ENCODE measurements at regions not wholly inside any gene's neighbourhood (a gene's known extent, or its start where the extent isn't known, plus 50 kb on each side); places are given as distances from the start of the nearest gene placed in this dataset.

DNA sequence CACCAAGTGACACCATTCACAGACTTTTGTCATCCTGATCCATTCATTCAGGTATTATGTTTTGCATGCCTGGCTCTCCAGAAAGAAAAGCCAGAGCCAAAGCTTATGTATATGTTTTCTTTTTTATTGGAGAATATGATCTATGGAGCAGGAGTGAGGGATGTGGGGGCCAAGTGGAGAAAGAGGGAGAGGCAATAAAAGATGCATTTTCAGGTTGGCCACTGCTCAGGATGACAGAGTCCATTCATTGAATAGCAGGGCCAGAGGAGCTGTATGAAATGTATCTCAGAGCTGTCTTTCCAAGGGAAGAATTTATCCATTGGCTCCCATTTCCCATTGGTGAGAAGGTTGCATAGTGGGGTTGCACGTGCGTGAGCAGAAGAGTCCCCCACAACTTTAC is 416.1 kb downstream of the ATP23 start:
- H3K4me3 ChIP-seq (ENCODE audit: low read depth, low read length): no peak overlapping the region
- TF ChIP-seq, protein P1, sequence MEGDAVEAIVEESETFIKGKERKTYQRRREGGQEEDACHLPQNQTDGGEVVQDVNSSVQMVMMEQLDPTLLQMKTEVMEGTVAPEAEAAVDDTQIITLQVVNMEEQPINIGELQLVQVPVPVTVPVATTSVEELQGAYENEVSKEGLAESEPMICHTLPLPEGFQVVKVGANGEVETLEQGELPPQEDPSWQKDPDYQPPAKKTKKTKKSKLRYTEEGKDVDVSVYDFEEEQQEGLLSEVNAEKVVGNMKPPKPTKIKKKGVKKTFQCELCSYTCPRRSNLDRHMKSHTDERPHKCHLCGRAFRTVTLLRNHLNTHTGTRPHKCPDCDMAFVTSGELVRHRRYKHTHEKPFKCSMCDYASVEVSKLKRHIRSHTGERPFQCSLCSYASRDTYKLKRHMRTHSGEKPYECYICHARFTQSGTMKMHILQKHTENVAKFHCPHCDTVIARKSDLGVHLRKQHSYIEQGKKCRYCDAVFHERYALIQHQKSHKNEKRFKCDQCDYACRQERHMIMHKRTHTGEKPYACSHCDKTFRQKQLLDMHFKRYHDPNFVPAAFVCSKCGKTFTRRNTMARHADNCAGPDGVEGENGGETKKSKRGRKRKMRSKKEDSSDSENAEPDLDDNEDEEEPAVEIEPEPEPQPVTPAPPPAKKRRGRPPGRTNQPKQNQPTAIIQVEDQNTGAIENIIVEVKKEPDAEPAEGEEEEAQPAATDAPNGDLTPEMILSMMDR (IDR thresholded peaks at IDR 0.05; ENCODE audit: low read depth, low read length): no peak

DNA sequence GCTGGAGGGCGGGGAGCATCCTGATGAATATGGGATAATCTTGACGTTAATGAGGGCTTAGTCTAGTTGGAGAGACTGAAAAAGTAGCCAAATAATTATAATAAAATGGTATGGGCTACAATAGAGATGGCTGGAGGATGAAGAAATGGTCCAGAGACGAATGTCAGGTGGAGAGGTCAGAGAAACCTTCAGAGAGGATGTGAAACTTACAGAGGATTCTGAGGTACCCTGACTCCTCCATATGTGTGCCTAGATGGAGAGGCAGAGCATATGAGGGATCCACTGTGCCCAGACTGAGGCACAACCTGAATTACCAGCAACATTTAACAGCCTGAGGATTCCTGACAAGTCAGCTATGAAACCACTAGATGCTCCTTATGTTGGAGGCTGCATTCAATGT is 417.0 kb downstream of the ATP23 start:
- TF ChIP-seq, protein P1 (IDR thresholded peaks at IDR 0.05; ENCODE audit: low read depth, low read length): no peak
- no peak overlapping the region for H3K4me3 ChIP-seq (ENCODE audit: low read depth, low read length)

DNA sequence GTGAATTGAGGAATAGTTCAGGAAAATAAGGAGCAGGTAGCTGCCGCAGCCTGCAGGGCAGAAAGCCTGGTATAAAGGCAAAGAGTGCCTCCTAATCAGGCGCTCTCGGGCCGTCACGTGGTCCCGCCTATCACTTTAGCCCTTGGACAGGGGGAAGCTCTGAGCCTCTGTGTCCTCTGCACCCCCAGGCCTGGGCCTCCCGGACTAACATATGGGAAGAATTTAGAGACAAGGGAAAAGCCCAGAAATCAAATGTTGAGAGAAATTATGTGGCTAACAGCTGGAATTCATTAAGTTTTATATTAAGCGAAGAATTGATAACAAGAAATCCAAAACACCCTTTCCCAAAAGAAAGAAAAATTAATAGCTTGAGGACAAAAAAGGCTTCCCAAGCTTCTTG is 417.7 kb downstream of the ATP23 start:
- H3K4me3 ChIP-seq (ENCODE audit: low read depth, low read length): no peak overlapping the region
- TF ChIP-seq, protein P1 (IDR thresholded peaks at IDR 0.05; ENCODE audit: low read depth, low read length): no peak

DNA sequence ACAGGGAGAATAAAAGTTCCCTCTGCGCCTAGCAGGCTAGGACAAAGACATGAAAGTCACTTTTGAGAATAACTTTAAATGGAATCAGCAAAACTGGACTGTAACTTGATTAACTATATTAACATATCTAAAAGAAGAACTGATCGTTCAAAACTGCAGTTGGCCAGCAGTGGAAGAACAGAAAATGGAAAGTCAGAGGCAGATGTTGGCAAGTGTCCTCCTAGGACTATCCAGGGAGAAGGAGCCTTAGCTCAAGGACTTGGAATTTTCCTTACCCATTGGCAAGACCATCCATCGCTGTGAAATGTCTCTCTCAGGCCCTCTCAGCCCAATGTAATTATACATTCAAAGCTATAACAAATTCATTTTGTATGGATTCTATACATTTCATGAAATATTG is 419.7 kb downstream of the ATP23 start:
- H3K4me3 ChIP-seq (ENCODE audit: low read depth, low read length): no peak overlapping the region
- TF ChIP-seq, protein P1 (IDR thresholded peaks at IDR 0.05; ENCODE audit: low read depth, low read length): no peak

DNA sequence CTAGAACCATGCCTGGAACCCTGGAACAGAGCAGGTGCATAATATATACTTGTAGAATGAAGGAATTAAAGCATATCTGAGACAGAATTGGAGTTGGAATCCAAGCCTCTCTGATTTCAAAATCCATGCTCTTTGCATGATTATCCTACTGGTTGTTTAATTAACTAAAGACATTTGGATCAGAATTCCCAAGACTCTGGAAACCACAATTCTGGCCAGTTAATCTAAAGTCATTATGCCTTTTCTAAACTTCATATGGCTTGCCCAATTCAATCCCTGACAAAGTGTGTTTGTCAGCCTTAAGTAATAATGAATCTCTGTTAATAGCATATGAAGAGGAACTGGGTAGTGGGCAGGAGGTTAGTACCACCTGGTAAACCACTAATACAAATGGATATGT is 422.6 kb downstream of the ATP23 start:
- H3K4me3 ChIP-seq (ENCODE audit: low read depth, low read length): no peak overlapping the region
- TF ChIP-seq, protein P1 (IDR thresholded peaks at IDR 0.05; ENCODE audit: low read depth, low read length): no peak

DNA sequence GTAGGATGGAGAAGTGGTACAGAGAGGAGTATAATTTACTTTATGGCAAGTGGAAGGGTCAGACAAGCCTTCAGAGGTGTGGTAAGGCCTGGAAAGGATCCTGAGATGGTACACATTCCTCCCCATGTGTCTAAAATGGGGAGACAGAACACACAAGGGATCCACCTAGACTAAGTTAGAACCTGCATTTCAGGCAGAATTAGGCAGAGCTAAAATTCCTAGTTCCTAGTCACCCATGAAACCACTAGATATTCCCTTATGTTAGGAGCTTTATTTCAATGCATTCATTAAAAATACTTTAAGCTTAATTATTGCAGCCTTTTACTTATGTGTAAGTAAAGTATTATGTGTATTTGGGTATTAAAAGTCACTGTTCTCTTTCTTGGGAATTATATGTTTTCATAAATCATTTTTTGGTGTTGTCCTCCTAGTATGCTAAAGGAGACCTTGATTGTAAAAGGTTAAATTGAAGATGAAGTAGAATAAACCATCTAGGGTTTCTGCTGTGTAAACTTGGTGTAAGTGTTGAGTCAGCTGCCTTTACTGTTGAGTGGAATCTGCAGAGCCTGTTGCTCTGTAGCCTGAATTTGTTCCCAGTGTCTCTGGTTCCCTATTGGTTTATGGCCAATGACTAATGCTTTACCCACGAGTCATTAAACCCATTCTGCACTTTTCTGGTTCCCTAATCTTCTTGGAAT is 423.2 kb downstream of the ATP23 start:
- TF ChIP-seq, protein P1 (IDR thresholded peaks at IDR 0.05; ENCODE audit: low read depth, low read length): no peak
- no peak overlapping the region for H3K4me3 ChIP-seq (ENCODE audit: low read depth, low read length)

DNA sequence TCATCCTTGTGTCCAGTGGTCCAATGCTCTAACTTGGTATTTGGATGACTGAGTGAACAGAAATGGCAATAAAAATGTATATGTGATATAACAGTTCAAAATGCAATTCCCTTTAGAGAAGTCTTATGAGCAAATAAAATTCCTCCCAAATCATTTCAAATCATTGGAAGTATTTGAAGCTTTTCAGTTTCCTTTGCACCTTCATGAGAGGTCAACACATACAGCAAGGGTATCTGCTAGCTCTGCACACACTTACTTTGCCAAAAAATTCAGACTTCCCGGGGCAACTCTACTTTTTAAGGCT is 423.7 kb downstream of the ATP23 start:
- TF ChIP-seq, protein P1 (IDR thresholded peaks at IDR 0.05; ENCODE audit: low read depth, low read length): no peak
- no peak overlapping the region for H3K4me3 ChIP-seq (ENCODE audit: low read depth, low read length)

All from WI38 (cell line).